ENCODE measurements at regions not wholly inside any gene's neighbourhood (a gene's known extent, or its start where the extent isn't known, plus 50 kb on each side); places are given as distances from the start of the nearest gene placed in this dataset.

GRCh38 chr16:62720651-62721050 is 684.4 kb upstream of the CDH8 start:
- ATAC-seq: no peak
- H3K9me3 ChIP-seq: peaks cover 0 to 10% (median 0%) of the 10 kb centered on the region in 12 donors
- H3K36me3 ChIP-seq: no peaks in the 10 kb centered on the region
- no peak for DNase-seq
- TF ChIP-seq POLR2A (IDR thresholded peaks at IDR 0.05) (no peak), CTCF (IDR thresholded peaks at IDR 0.05) (no peak)
- no peaks in the 10 kb centered on the region for H3K27me3 ChIP-seq
- H3K4me3 ChIP-seq: no peak overlapping the region
- WGBS, 4 donors: 74 to 85% (median 75%) methylated on average over 5 of the region's 5 CpGs
- no peaks in the 10 kb centered on the region for H3K4me1 ChIP-seq
- no peak overlapping the region for H3K27ac ChIP-seq
- intact Hi-C loops (cut with DNase I): no loop called here

GRCh38 chr16:62717026-62717425 is 680.8 kb upstream of the CDH8 start:
- no peak for ATAC-seq
- WGBS, 4 donors: 53 to 66% (median 61%) methylated on average over 2 of the region's 2 CpGs
- no peak for DNase-seq
- TF ChIP-seq POLR2A (IDR thresholded peaks at IDR 0.05) (no peak), CTCF (IDR thresholded peaks at IDR 0.05) (no peak)
- Histone ChIP-seq H3K9me3 (peaks cover 0 to 9% (median 0%) of the 10 kb centered on the region in 12 donors), H3K4me3 (no peak overlapping the region), H3K4me1 (no peaks in the 10 kb centered on the region), H3K27me3 (no peaks in the 10 kb centered on the region), H3K27ac (no peak overlapping the region), H3K36me3 (no peaks in the 10 kb centered on the region)
- intact Hi-C loops (cut with DNase I): no loop called here

GRCh38 chr16:62715701-62716100 is 679.5 kb upstream of the CDH8 start:
- Histone ChIP-seq H3K4me3 (no peak overlapping the region), H3K27ac (no peak overlapping the region), H3K27me3 (no peaks in the 10 kb centered on the region), H3K9me3 (peaks cover 0 to 9% (median 0%) of the 10 kb centered on the region in 12 donors), H3K36me3 (no peaks in the 10 kb centered on the region), H3K4me1 (no peaks in the 10 kb centered on the region)
- ATAC-seq (no peak), DNase-seq (no peak)
- intact Hi-C loops (cut with DNase I): no loop called here
- no peak for TF ChIP-seq POLR2A (IDR thresholded peaks at IDR 0.05)
- no peak for TF ChIP-seq CTCF (IDR thresholded peaks at IDR 0.05)
- 85 to 90% (median 87%) methylated on average over 1 of the region's 1 CpG for WGBS, 4 donors

GRCh38 chr16:62712566-62712965 is 676.3 kb upstream of the CDH8 start:
- Histone ChIP-seq H3K4me3 (no peak overlapping the region), H3K27me3 (no peaks in the 10 kb centered on the region), H3K9me3 (no peaks in the 10 kb centered on the region), H3K27ac (no peak overlapping the region), H3K4me1 (no peaks in the 10 kb centered on the region), H3K36me3 (no peaks in the 10 kb centered on the region)
- TF ChIP-seq CTCF (IDR thresholded peaks at IDR 0.05): no peak
- TF ChIP-seq POLR2A (IDR thresholded peaks at IDR 0.05): no peak
- intact Hi-C loops (cut with DNase I): no loop called here
- WGBS, 4 donors: 70 to 81% (median 77%) methylated on average over 1 of the region's 1 CpG
- ATAC-seq: no peak
- DNase-seq: no peak
